HTR-8/SVneo (cell line): ENCODE measurements at regions not wholly inside any gene's neighbourhood (a gene's known extent, or its start where the extent isn't known, plus 50 kb on each side); places are given as distances from the start of the nearest gene placed in this dataset.
A peak's percentile ranks its signal among the peaks of the same experiment; 100 is the strongest.
"Not testable (repeated sequence)": the region's sequence is repeated elsewhere in the genome, so short reads cannot be mapped to it uniquely, and the experiment has no call there.

Source experiments
- DNase-seq: peaks from one replicate; pipeline ENCODE4 v3.0.0; 2011; ENCODE audit warnings: low spot score, mixed read lengths; ENCODE audit not compliant: insufficient read length
- FAIRE-seq: peaks from 2 replicates; lab custom pipeline; 2011; peaks lifted over from hg19 to GRCh38; lab: Jason Lieb, UNC

- FAIRE-seq: no peak
- no peak for DNase-seq
Measured at GRCh38 chr22:23501708-23502107, 78.4 kb downstream of the IGLL1 start.

- FAIRE-seq: no peak
- no peak for DNase-seq
Measured at GRCh38 chr22:23501261-23501619, 78.8 kb downstream of the IGLL1 start.

GRCh38 chr22:23500508-23501260, 79.4 kb downstream of the IGLL1 start:
- DNase-seq (no peak), FAIRE-seq (no peak)

- DNase-seq (no peak), FAIRE-seq (no peak)
Measured at GRCh38 chr22:23499845-23500500, 80.1 kb downstream of the IGLL1 start.

GRCh38 chr22:23498811-23499798, 81.0 kb downstream of the IGLL1 start:
- no peak for FAIRE-seq
- no peak for DNase-seq

GRCh38 chr22:23497889-23498288, 82.2 kb downstream of the IGLL1 start:
- not testable (repeated sequence) for DNase-seq, FAIRE-seq

- FAIRE-seq: no peak
Measured at GRCh38 chr22:23497016-23497885, 82.8 kb downstream of the IGLL1 start.

GRCh38 chr22:23496445-23496833, 83.7 kb downstream of the IGLL1 start:
- FAIRE-seq (no peak), DNase-seq (no peak)

More at GRCh38 chr22:23497016-23497885, 82.8 kb downstream of the IGLL1 start:
- no peak for DNase-seq

- no peak for FAIRE-seq
- no peak for DNase-seq
Measured at GRCh38 chr22:23495614-23496444, 84.3 kb downstream of the IGLL1 start.

- FAIRE-seq (no peak), DNase-seq (no peak)
Measured at GRCh38 chr22:23494930-23495266, 85.2 kb downstream of the IGLL1 start.

- DNase-seq (no peak), FAIRE-seq (peak; percentile 67)
Measured at GRCh38 chr22:23485490-23485889, 94.6 kb downstream of the IGLL1 start.

GRCh38 chr22:23484651-23485050, 95.4 kb downstream of the IGLL1 start:
- no peak for FAIRE-seq
- DNase-seq: no peak

GRCh38 chr22:23481369-23481768, 98.7 kb downstream of the IGLL1 start:
- DNase-seq (no peak), FAIRE-seq (no peak)

- no peak for FAIRE-seq
- no peak for DNase-seq
Measured at GRCh38 chr22:23478175-23478574, 101.9 kb downstream of the IGLL1 start.

- not testable (repeated sequence) for FAIRE-seq, DNase-seq
Measured at GRCh38 chr22:23474531-23474930, 105.6 kb downstream of the IGLL1 start.

- FAIRE-seq: no peak
- no peak for DNase-seq
Measured at GRCh38 chr22:23473901-23474300, 106.2 kb downstream of the IGLL1 start.

GRCh38 chr22:23472376-23472775, 107.7 kb downstream of the IGLL1 start:
- not testable (repeated sequence) for FAIRE-seq, DNase-seq

GRCh38 chr22:23471698-23472097, 108.4 kb downstream of the IGLL1 start:
- DNase-seq: no peak
- no peak for FAIRE-seq

- DNase-seq (no peak), FAIRE-seq (no peak)
Measured at GRCh38 chr22:23470811-23471389, 109.2 kb downstream of the IGLL1 start.
